TTC549 (cell line): ENCODE measurements at regions not wholly inside any gene's neighbourhood (a gene's known extent, or its start where the extent isn't known, plus 50 kb on each side); places are given as distances from the start of the nearest gene placed in this dataset.
"Not testable (repeated sequence)": the region's sequence is repeated elsewhere in the genome, so short reads cannot be mapped to it uniquely, and the experiment has no call there.

Source experiments
- FAIRE-seq: peaks from 2 replicates; lab custom pipeline; 2012; peaks lifted over from hg19 to GRCh38; lab: Jason Lieb, UNC

- no peak for FAIRE-seq
These were observed 148.8 kb upstream of the ROPN1 start for GRCh38 chr3:124140746-124141145.

GRCh38 chr3:124142389-124142970, 150.6 kb upstream of the ROPN1 start:
- no peak for FAIRE-seq

DNA sequence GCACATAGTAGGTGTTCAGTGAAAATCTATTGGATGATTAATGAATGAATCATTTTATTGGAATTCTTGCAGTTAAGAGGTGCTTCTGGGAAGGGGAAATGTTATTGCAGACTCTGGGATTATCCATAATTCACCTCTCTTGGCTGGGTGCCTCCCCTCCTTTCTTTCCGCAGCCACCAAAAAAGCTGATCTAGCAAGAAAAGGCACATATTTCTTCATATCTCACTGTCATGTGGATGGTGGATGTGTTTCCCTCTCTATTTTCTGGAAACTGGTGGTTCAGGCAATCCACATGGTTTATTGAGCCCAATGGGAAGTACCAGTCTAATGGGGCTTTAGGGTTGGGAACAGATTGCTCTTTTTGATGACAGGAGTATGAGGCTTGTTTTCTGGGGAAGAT, 151.1 kb upstream of the ROPN1 start:
- no peak for FAIRE-seq

DNA sequence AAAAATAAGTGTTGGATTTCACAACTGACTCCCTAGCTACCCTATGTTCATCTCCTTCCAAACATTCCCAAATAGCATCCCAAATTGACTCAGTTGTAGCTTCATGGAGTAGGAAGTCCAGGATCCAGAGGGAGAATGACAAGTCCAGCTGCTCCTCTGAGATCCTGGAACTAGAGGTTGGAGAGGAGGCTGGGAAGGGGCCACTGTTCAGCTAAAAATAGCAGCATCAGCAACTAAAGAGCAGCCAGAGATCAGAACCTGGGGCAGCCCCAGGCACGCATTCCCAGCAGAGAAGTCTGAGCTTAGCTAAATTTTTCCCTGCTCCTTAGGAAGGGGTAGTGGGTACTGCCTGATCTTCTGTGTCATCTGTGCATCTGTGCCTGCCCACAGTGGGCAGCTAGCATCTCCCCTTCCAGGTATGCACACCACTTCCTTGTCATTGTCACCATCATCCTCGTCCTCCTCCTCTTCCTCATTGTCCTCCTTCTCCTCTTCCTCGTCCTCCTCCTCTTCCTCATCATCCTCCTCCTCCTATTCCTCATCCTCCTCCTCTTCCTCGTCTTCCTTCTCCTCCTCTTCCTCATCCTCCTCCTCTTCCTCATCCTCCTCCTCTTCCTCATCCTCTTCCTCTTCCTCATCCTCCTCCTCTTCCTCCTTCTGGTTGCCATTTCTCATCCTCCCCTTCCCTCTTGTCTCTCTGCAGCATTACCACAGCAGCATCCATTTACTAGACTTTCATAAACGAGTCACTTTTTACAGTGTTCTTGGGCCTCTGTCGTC, 152.3 kb upstream of the ROPN1 start:
- no peak for FAIRE-seq

- no peak for FAIRE-seq
These were observed 155.5 kb upstream of the ROPN1 start for GRCh38 chr3:124147429-124147828.

DNA sequence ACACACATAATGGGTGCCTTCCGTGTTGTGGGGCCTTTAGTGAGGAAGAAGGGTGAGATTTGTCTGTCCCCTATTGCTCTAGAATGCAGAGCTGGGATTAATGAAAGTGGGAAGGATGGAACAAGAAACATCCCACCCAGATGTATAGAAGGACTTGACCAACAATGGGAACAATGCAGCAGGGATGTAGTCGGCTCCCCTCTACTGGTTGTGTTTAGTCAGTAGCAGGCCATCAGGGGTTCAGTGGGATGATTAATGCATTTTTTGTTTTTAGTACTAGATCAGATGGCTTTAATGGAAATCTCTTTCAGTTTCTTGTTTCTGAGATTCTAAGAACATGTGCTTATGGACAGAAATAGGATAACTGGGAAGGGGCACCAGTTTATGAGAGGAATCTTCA, 156.0 kb upstream of the ROPN1 start:
- FAIRE-seq: no peak

- no peak for FAIRE-seq
These were observed 157.2 kb upstream of the ROPN1 start for GRCh38 chr3:124149081-124149480.

GRCh38 chr3:124149771-124150170, 157.8 kb upstream of the ROPN1 start:
- FAIRE-seq: no peak

GRCh38 chr3:124152891-124153290, 161.0 kb upstream of the ROPN1 start:
- not testable (repeated sequence) for FAIRE-seq

DNA sequence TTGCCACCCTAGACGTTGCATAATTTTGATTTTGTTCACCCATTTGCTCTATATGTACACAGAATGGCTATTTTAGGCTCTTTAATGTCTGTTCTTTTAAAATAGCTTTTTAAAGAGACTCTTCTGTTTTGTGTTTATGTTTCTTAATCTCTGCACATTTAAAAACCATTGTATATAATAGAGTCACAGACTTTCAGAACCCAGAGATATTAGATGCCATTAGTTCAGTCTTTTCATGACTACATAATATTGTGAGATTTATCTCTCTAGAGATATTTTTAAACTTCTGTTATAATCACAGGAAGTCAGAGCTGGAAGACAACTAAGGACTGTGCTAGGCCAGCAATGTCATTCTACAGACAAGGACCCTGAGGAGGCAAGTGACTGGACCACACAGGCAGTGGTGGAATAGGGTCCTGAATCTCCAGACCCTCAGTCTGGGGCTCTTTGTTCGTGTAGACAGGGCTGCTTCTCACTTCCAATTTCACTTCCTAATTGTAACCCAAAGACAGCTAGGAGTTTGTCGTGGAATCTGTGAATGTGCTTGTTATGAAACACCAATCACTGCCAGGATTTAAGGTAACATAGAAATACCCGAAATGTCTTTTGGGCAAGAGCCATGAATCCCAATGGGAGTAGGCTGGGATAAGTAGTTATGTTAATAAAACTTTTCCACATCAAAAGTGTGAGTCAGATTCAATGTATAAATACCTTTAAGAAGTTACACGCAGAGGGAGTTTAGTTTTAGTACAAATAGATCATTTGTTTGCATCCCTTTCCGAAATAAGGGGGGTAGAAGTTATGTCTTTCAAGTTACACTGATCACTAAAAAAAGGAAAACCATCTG, 165.2 kb upstream of the ROPN1 start:
- no peak for FAIRE-seq

- FAIRE-seq: no peak
These were observed 165.8 kb upstream of the ROPN1 start for GRCh38 chr3:124157748-124158147.

DNA sequence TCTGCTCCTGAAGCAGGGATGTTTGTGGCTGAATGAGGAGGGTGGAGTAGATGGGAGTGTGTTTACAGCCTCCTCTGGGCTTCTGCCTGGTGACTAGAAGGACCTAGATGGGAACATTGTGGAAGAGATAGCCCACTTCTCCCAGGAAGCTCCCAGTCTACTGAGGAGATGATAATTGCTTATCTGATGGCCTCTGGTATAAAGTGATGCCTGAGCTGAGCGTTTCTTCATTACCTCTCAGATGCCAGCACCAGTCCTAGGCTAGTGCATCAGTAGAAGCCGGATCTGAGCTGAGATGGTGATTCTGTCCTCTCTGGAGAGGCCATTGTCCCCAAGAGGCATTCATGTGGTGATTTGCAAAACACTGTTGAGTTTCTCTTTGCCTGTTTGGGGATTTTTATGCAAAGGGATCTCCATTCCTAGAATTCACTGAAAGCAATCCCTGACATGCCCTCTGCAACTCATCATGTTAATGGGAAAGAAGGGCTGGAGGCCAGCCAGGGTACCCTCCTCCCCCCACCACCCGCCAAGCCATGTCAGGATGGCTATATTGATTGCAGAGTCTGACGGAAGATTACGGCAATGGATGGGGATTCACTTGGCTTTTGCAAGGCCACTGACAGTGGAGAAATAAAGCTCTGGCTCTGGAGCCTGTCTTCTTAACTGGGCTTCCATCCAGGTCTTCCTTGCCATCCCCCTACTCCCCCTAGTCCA, 166.4 kb upstream of the ROPN1 start:
- no peak for FAIRE-seq

- no peak for FAIRE-seq
These were observed 169.5 kb upstream of the ROPN1 start for GRCh38 chr3:124161448-124161847.

GRCh38 chr3:124163689-124164088, 171.8 kb upstream of the ROPN1 start:
- FAIRE-seq: no peak

- no peak for FAIRE-seq
These were observed 176.3 kb upstream of the ROPN1 start for GRCh38 chr3:124168271-124168670.

- FAIRE-seq: no peak
These were observed 180.4 kb upstream of the ROPN1 start for GRCh38 chr3:124172283-124172682.

DNA sequence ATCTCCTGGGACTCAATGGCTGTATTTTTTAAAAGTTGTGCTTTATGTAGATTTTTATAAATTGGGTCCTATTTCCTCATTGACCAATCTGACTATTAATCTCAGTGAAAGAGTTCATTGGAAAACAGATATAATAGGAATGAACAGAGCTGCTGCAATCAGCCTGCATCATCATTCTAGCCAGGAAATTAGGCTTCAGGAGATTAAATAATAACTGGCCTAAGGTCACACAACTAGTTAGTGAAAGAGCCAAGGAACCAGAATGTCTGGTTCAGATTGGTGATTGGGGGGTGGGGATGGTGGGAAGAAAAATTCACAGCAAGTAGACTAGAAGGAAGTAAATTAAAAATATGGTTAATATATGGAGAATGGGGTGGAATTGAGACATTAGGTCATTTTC, 180.9 kb upstream of the ROPN1 start:
- FAIRE-seq: no peak

GRCh38 chr3:124174476-124174875, 182.6 kb upstream of the ROPN1 start:
- no peak for FAIRE-seq

GRCh38 chr3:124174910-124175874, 183.3 kb upstream of the ROPN1 start:
- FAIRE-seq: no peak

DNA sequence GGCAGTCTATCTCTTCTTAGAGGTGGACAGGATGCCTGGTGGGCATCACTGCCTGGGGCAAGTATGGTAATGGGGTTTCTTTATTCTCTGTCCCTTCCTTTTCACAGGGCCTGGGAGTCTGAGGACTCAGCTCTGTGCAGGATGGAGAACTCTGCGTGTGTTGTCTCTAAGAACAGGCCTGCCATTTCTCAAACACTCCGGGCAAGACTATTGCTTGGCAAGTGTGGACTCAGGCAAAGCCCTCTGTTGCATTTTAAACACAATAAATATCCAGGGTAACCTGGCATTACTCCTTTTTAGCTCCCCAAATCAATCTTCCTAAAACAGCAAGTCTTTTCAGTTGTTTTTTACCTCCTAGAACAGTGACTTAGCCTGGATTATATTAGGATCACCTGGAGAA, 185.1 kb upstream of the ROPN1 start:
- FAIRE-seq: no peak

DNA sequence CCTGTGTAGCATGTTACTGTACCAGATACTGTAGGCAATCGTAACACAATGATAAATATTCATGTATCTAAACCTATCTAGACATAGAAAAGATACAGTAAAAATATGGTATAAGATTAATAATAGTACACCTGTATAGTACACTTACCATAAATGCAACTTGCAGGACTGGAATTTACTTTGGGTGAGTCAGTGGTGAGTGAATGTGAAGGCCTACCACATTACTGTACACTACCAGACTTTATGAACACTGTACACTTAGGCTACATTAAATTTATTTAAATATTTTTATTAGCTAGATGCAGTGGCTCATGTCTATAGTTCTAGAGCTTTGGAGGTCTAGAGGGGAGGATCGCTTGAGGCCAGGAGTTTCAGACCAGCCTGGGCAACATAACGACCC, 186.6 kb upstream of the ROPN1 start:
- no peak for FAIRE-seq
